ENCODE measurements at regions not wholly inside any gene's neighbourhood (a gene's known extent, or its start where the extent isn't known, plus 50 kb on each side); places are given as distances from the start of the nearest gene placed in this dataset.

GRCh38 chr1:38526046-38526445, 333.5 kb downstream of the RRAGC start:
- no peak overlapping the region for H3K4me3 ChIP-seq (ENCODE audit: low read depth, low read length)
- no peak for DNase-seq (ENCODE audit: low read depth)
- no peak for TF ChIP-seq CTCF (IDR thresholded peaks at IDR 0.05; ENCODE audit: control insufficient read depth, extremely low read depth, insufficient read depth)

GRCh38 chr1:38525343-38526043, 334.1 kb downstream of the RRAGC start:
- no peak for TF ChIP-seq CTCF (IDR thresholded peaks at IDR 0.05; ENCODE audit: control insufficient read depth, extremely low read depth, insufficient read depth)
- no peak for DNase-seq (ENCODE audit: low read depth)

GRCh38 chr1:38524025-38524641, 335.4 kb downstream of the RRAGC start:
- no peak for TF ChIP-seq CTCF (IDR thresholded peaks at IDR 0.05; ENCODE audit: control insufficient read depth, extremely low read depth, insufficient read depth)
- DNase-seq (ENCODE audit: low read depth), result no peak

More at GRCh38 chr1:38525343-38526043, 334.1 kb downstream of the RRAGC start:
- H3K4me3 ChIP-seq (ENCODE audit: low read depth, low read length), result no peak overlapping the region

GRCh38 chr1:38523568-38523939, 336.0 kb downstream of the RRAGC start:
- no peak for TF ChIP-seq CTCF (IDR thresholded peaks at IDR 0.05; ENCODE audit: control insufficient read depth, extremely low read depth, insufficient read depth)
- no peak overlapping the region for H3K4me3 ChIP-seq (ENCODE audit: low read depth, low read length)
- no peak for DNase-seq (ENCODE audit: low read depth)

More at GRCh38 chr1:38524025-38524641, 335.4 kb downstream of the RRAGC start:
- H3K4me3 ChIP-seq (ENCODE audit: low read depth, low read length), result no peak overlapping the region

- no peak for DNase-seq (ENCODE audit: low read depth)
- no peak for TF ChIP-seq CTCF (IDR thresholded peaks at IDR 0.05; ENCODE audit: control insufficient read depth, extremely low read depth, insufficient read depth)
- H3K4me3 ChIP-seq (ENCODE audit: low read depth, low read length), result no peak overlapping the region
Measured at GRCh38 chr1:38522915-38523567, 336.5 kb downstream of the RRAGC start.

- H3K4me3 ChIP-seq (ENCODE audit: low read depth, low read length), result no peak overlapping the region
- TF ChIP-seq CTCF (IDR thresholded peaks at IDR 0.05; ENCODE audit: control insufficient read depth, extremely low read depth, insufficient read depth), result no peak
- DNase-seq (ENCODE audit: low read depth), result no peak
Measured at GRCh38 chr1:38516560-38516959, 343.0 kb downstream of the RRAGC start.
